Suprapubic skin (tissue), 4 donors: ENCODE measurements at regions not wholly inside any gene's neighbourhood (a gene's known extent, or its start where the extent isn't known, plus 50 kb on each side); places are given as distances from the start of the nearest gene placed in this dataset.

ENCODE experiments used
- EP300 ChIP-seq: sonication (generic); formaldehyde crosslinking; IDR thresholded peaks from one replicate; pipeline ENCODE4 v1.6.1; 2017; ENCODE audit warnings: antibody characterized with exemption
- POLR2A ChIP-seq, 2 donors: fragments of 450-650 bp; IDR thresholded peaks; one replicate each; pipeline ENCODE4 v1.6.1; 2017; ENCODE audit warnings: antibody characterized with exemption in 2 of 2, mild to moderate bottlenecking in 2 of 2, moderate library complexity in 2 of 2
- POLR2AphosphoS5 ChIP-seq, 3 donors: sonication (generic); formaldehyde crosslinking; IDR thresholded peaks; one replicate each; pipeline ENCODE4 v1.6.1; 2017; ENCODE audit warnings: antibody characterized with exemption in 3 of 3
- TF ChIP-seq, protein P1 (sequence below), 2 donors: fragments of 200-600 bp in 1 of 2; fragments of 450-650 bp in 1 of 2; sonication (generic) in 1 of 2; IDR thresholded peaks; one replicate each; pipeline ENCODE4 v1.5.1; 2016 to 2019; ENCODE audit warnings: antibody characterized with exemption in 2 of 2, mild to moderate bottlenecking in 1 of 2, moderate library complexity in 1 of 2

DNA sequence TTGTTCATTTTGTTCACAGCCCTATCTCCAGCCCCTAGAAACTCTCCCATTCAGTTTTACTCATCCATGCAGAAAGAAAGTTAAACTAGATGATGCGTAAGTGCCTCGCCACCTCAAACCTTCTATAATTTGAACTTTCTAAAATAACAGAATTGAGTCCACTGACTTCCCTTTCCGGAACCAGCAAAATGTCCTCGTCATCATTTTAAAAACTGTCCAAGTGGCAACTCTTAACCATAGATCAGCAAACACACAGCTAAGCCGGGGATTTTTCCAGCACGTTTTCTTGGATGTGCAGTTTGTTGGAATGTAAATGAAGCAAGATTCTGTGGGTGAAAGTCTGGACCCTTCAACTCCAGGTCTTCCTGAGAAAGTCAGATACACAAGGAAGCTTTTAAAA is 369.7 kb upstream of the ERCC4 start:
- TF ChIP-seq, protein P1, sequence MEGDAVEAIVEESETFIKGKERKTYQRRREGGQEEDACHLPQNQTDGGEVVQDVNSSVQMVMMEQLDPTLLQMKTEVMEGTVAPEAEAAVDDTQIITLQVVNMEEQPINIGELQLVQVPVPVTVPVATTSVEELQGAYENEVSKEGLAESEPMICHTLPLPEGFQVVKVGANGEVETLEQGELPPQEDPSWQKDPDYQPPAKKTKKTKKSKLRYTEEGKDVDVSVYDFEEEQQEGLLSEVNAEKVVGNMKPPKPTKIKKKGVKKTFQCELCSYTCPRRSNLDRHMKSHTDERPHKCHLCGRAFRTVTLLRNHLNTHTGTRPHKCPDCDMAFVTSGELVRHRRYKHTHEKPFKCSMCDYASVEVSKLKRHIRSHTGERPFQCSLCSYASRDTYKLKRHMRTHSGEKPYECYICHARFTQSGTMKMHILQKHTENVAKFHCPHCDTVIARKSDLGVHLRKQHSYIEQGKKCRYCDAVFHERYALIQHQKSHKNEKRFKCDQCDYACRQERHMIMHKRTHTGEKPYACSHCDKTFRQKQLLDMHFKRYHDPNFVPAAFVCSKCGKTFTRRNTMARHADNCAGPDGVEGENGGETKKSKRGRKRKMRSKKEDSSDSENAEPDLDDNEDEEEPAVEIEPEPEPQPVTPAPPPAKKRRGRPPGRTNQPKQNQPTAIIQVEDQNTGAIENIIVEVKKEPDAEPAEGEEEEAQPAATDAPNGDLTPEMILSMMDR (IDR thresholded peaks at IDR 0.05), result no peak
- TF ChIP-seq POLR2A (IDR thresholded peaks at IDR 0.05) (no peak), POLR2AphosphoS5 (IDR thresholded peaks at IDR 0.05) (no peak), EP300 (no peak)
